NOMO-1 treated with dmso at 0.1 percent for 144 hours (cell line): ENCODE measurements at regions not wholly inside any gene's neighbourhood (a gene's known extent, or its start where the extent isn't known, plus 50 kb on each side); places are given as distances from the start of the nearest gene placed in this dataset.

ENCODE experiments used
- DNase-seq: peaks from one replicate; lab custom pipeline; 2025; ENCODE audit not compliant: unreplicated experiment; lab: John Stamatoyannopoulos, UW

- DNase-seq = no peak
Observed at GRCh38 chr1:60228041-60228491, 154.5 kb upstream of the C1orf87 start.

- DNase-seq = no peak
Observed at GRCh38 chr1:60227601-60228000, 154.0 kb upstream of the C1orf87 start.

GRCh38 chr1:60225486-60225885 lies 151.9 kb upstream of the C1orf87 start:
- DNase-seq = no peak

- no peak for DNase-seq
Observed at GRCh38 chr1:60224523-60224922, 151.0 kb upstream of the C1orf87 start.

GRCh38 chr1:60223158-60223557 lies 149.6 kb upstream of the C1orf87 start:
- DNase-seq = no peak

- no peak for DNase-seq
Observed at GRCh38 chr1:60222360-60223115, 149.0 kb upstream of the C1orf87 start.

- no peak for DNase-seq
Observed at GRCh38 chr1:60213253-60213652, 139.7 kb upstream of the C1orf87 start.

- no peak for DNase-seq
Observed at GRCh38 chr1:60196026-60196425, 122.5 kb upstream of the C1orf87 start.

GRCh38 chr1:60185684-60186083 lies 112.1 kb upstream of the C1orf87 start:
- no peak for DNase-seq

- DNase-seq = no peak
Observed at GRCh38 chr1:60184521-60184920, 111.0 kb upstream of the C1orf87 start.

GRCh38 chr1:60173729-60174505 lies 100.3 kb upstream of the C1orf87 start:
- DNase-seq = no peak

GRCh38 chr1:60173006-60173405 lies 99.4 kb upstream of the C1orf87 start:
- no peak for DNase-seq

GRCh38 chr1:60171801-60172200 lies 98.2 kb upstream of the C1orf87 start:
- no peak for DNase-seq

- DNase-seq = no peak
Observed at GRCh38 chr1:60170709-60171108, 97.1 kb upstream of the C1orf87 start.

- DNase-seq = no peak
Observed at GRCh38 chr1:60169206-60169605, 95.6 kb upstream of the C1orf87 start.

- no peak for DNase-seq
Observed at GRCh38 chr1:60162936-60163335, 89.4 kb upstream of the C1orf87 start.

GRCh38 chr1:60160141-60160540 lies 86.6 kb upstream of the C1orf87 start:
- DNase-seq = no peak

- DNase-seq = no peak
Observed at GRCh38 chr1:60156371-60156770, 82.8 kb upstream of the C1orf87 start.

GRCh38 chr1:60153961-60154360 lies 80.4 kb upstream of the C1orf87 start:
- no peak for DNase-seq

GRCh38 chr1:60152891-60153290 lies 79.3 kb upstream of the C1orf87 start:
- no peak for DNase-seq

- no peak for DNase-seq
Observed at GRCh38 chr1:60151311-60151710, 77.7 kb upstream of the C1orf87 start.

- DNase-seq = no peak
Observed at GRCh38 chr1:60149251-60149650, 75.7 kb upstream of the C1orf87 start.
